Activated CD4-positive, alpha-beta T cell treated with anti-CD3 and anti-CD28 coated beads for 24 hours (primary cell): ENCODE measurements at regions not wholly inside any gene's neighbourhood (a gene's known extent, or its start where the extent isn't known, plus 50 kb on each side); places are given as distances from the start of the nearest gene placed in this dataset.
"Not testable (repeated sequence)": the region's sequence is repeated elsewhere in the genome, so short reads cannot be mapped to it uniquely, and the experiment has no call there.

Experiments used
- DNase-seq, 2 donors: peaks; one replicate each; pipeline ENCODE4 v3.0.0-alpha.2; 2020; ENCODE audit warnings: low read depth in 2 of 2

DNA sequence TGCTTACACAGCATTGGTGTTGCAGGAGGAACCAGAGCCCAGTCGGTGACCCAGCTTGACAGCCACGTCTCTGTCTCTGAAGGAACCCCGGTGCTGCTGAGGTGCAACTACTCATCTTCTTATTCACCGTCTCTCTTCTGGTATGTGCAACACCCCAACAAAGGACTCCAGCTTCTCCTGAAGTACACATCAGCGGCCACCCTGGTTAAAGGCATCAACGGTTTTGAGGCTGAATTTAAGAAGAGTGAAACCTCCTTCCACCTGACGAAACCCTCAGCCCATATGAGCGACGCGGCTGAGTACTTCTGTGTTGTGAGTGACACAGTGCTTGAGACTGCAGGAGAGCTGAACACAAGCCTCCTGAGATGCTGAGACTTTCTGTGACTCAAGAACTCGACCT lies 173.3 kb upstream of the OR4E1 start:
- DNase-seq, result not testable (repeated sequence)

DNA sequence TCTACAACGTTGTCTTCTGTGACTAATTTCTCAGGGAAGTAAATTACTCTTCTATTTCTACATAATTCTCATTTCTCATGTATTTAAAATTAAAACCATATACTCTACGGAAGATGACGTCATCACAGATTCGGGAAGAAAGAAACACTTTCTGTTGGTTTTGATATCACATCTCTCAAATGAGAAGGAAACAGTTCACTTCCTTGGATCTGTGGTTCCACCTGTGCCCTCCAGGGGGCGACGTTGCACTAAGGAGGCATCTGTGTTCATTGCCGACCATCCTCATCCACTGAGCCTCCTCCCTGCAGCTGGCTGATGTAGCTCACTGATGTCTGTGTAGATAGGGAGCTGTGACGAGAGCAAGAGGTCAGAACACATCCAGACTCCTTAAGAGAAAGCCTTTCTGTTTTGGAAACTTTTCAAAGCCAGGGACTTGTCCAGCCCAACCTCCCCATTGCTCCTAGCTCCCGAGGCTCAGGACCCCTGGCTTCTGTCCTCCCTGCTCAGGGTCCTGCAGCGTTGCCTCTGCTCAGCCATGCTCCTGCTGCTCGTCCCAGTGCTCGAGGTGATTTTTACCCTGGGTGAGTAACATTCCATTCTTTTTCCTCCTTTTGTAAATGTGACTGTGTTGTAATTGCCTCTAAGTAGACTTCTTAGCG lies 172.7 kb upstream of the OR4E1 start:
- peak; percentile 57 to 63 for DNase-seq

DNA sequence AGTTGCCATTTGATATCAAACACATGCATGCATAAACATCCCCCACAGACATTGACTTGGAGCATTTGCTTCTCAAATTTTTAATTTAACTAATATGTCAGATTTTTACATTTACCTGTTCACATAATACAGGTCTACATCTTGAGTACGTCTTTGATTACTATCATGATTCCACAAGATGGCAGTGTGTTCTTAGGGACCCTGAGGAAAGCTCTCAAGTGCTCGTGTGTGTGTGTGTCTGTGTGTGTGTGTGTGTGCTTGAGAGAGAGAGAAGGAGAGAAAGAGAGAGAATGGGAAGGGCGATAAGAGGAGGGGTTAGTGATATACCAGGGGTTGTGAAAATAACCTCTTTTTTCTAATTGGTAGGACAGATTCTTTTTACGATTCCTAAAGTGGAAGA lies 167.1 kb upstream of the OR4E1 start:
- DNase-seq, result no peak

DNA sequence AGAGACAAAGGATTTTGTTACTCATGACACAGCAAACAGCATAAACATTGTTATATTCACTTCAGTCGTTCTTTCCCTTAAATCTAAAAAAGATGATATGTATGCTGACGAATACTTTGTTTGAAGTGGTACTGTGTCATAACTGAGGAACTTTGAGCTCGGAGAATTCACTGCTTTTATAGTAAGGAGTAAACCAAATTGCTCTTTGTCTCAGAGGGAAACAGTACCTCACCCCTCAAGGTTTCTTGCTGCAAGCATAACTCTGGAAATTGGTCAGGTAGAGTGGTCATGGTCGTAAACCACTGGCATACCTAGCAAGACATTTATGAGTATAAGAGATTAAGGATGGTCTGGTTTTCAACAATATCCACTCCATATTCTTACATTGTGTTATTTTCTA lies 160.2 kb upstream of the OR4E1 start:
- DNase-seq, result no peak

DNA sequence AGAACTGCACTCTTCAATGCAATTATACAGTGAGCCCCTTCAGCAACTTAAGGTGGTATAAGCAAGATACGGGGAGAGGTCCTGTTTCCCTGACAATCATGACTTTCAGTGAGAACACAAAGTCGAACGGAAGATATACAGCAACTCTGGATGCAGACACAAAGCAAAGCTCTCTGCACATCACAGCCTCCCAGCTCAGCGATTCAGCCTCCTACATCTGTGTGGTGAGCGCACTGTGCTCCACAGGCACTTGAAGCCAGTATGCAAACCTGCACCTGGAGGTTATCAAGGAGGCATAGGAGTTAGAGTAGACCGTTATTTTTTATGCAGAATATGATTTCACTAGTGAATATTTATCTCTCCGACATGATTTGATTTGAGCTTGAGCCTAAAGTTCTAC lies 152.2 kb upstream of the OR4E1 start:
- no peak for DNase-seq

DNA sequence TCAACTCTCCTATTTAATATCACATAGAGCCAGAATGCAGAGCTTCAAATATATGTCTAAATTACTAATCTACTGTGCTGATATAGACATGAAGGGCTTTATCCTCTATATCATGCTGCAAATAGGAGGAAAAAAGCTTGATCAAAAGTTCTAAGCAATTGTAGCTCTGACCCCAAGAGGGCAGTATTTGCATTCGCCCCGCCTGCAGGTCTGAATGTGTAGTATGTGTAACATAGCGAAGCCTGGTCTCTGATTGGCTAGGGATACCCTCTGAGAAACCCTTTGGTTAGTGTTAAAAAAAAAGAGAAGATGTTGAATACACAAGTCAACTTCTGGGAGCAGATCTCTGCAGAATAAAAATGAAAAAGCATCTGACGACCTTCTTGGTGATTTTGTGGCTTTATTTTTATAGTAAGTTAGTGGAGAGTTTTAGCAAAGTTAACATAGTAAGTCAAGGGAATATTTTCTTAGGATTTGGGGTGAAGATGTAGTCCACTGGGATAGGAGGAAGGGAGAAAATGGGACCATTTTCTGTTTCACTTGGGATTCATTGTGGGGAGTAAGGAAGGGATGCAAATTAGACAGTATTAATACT lies 151.6 kb upstream of the OR4E1 start:
- DNase-seq, result no peak

DNA sequence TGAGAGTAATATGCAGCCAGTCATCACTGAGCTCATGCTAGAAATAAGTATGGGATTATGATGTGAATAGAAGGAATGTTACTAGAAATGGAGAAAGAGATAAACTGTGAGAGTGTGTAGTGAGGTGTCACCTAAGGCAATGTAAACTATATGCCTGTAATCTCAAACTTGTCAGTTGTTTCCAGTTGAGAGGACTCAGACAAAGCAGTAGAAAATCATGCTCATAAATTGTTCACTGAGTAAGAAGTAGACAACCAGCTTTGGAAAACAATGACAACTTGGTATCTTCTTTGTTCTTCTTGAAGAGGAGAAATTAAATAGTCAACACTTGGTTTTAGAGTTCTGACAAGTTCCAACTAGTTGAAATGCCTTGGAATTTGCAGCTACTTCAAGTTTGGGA lies 148.5 kb upstream of the OR4E1 start:
- DNase-seq, result no peak

DNA sequence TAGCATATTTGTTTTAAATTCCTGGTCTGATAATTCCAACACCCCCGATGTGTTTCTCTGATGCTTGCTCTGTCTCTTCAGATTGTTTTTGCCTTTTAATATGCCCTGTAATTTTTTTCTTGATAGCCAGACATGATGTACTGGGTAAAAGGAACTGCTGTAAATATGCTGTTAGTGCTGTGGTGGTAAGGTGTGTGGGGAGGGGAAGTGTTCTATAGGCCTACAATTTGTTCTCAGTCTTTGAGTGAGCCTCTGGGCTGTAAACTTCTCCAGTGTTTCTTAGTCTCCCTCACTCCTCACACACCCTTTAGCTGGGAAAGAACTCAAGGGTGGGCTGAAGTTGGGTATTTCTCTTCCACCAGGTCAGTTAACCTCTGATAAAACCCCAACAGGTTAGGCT lies 147.0 kb upstream of the OR4E1 start:
- no peak for DNase-seq

DNA sequence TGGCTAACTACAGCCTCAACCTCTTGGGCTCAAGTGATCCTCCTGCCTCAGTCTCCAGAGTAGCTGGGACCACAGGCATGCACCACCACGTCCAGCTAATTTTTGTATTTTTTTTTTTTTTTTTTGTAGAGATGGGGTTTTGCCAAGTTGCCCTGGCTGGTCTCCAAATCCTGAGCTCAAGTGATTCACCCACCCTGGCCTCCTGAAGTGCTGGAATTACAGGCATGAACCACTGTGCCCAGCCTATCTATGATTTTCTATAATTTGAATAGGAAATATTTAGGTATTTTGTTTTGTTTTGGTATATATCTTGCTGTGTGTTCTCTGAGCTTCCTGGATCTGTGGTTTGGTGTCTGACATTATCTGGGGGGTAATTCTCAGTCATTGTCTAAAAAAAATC lies 146.3 kb upstream of the OR4E1 start:
- DNase-seq, result not testable (repeated sequence)

DNA sequence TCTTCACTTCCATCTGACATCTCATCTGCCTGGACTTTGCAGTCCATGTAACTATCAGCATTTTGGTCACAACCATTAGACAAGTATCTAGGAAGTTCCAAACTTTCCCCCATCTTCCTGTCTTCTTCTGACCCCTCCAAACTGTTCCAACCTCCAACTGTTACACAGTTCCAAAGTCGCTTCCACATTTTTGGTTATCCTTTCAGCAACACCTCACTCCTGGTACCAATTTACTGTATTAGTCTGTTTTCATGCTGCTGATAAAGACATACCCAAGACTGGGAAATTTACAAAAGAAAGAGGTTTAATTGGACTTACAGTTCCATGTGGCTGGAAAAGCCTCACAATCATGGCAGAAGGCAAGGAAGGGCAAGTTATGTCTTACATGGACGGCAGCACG lies 143.4 kb upstream of the OR4E1 start:
- not testable (repeated sequence) for DNase-seq

DNA sequence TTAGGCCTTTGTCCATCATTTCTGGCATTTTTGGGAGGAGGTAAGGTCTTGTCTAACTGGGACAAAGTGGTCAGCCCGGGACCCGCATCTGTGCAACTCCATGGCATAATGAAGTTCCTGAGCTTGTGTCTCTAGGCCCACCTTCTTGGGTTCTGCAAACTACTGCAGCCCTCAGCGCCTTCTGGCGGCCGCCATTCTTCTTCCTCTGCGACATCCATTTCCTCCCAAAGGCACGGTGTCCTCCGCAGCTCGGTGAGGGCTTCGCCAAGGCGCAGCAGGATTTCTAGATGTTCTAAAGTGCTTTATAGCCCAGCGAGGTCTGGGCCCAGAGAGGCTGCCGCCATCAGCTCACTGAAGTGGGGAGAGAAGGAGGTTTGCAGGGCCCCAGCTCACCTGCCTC lies 134.4 kb upstream of the OR4E1 start:
- DNase-seq, result no peak

DNA sequence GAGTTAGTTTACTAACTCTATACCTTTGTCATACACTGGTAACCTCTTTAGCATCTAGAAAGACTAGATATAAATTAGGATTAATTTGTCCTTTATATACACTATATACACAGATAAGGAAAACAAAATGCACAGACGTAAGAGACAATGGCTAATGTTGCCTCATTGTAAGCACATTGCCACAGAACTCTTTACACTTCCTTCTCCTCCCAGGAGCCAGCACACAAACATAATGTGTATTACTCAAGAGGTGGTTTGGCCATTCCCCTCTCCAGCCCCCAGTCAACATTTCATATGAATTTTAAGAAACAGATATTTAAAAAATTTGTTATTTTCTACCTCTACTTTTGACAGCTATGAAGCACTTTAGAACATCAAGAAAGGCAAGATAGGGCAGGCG lies 131.4 kb upstream of the OR4E1 start:
- DNase-seq, result no peak

DNA sequence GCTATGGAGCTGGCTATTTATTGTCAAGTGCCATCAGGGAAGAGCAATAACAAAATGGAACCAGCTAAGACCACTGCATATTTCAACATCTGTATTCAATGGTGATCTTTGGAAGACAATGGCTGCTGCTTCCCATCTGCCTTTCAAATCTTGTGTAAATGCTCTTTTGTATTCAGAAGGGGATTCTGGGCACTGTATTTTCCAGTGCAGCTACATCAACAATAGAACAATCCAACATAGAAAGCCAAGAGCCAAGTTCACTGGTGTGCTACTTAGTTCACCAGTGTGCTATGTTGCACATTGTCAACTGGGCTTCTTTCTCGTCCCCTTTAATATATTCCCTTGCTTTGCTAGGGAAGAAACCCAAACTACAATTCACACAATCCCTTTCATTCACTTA lies 128.8 kb upstream of the OR4E1 start:
- no peak for DNase-seq

DNA sequence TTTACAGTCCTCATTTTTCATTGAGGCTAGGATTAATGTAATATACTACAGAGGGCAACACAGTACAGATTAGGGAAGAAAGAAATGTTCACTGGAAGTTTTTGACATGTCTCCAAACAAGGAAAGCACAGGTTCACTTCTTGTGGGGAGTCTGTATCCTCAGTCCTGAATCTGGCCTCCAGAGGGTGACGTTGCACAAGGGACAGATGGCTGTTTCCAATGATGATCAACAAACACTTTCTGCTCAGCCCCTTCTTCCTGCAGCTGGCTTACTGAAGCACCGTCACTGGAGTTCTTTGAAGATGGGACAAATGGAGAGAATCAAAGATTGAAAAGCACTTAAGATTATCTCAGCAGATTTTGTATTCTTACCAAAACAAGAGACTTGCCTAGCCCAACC lies 123.3 kb upstream of the OR4E1 start:
- no peak for DNase-seq

DNA sequence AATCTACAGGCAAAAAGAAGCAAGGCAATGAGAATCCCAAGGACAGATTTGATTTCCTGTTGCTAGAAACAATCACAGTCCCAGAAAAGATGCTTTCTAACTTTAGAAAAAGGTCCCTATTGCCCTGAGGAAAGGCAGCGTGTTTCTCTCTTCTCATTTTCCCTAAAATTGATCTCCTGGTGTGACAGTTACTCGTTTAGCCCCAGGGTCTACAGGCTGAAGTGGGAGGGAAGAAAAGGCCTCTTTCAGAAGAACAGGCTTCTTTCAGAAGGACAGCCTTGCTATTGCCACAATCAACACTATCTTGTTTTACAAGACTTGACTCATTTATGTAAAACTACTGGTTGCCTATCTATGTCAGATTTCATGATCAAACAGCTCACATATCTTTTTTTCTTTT lies 121.8 kb upstream of the OR4E1 start:
- no peak for DNase-seq

DNA sequence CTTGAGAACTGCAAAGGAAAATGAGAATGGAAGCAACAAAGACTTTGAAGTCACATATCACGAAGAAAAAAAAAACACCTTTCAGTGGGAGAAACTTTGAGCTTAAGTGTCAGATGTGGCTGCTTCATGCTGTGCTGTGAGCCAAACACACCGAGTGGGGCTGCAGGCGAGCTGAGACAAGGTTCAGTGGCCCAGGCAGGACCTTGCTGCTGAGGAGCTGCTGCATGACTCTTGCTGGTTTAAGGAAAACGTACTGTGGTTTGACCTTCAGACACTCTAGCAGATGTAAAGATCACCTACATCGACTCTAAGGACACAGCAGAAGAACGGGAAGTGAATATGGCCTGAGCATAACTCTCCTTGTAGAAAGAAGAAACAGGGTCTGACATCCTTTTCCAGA lies 118.1 kb upstream of the OR4E1 start:
- DNase-seq, result no peak

DNA sequence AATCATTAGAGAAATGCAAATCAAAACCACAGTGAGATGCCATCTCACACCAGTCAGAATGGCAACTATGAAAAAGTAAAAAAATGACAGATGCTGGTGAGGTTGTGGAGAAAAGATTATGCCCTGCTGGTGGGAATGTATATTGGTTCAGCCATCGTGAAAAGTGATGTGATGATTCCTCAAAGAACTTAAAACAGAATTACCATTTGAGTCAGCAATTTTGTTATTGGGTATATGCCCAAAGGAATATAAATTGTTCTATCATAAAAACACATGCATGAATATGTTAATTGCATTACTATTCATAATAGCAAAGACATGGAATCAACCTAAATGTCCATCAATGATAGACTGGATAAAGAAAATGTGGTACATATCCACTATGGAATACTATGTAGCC lies 115.1 kb upstream of the OR4E1 start:
- not testable (repeated sequence) for DNase-seq

DNA sequence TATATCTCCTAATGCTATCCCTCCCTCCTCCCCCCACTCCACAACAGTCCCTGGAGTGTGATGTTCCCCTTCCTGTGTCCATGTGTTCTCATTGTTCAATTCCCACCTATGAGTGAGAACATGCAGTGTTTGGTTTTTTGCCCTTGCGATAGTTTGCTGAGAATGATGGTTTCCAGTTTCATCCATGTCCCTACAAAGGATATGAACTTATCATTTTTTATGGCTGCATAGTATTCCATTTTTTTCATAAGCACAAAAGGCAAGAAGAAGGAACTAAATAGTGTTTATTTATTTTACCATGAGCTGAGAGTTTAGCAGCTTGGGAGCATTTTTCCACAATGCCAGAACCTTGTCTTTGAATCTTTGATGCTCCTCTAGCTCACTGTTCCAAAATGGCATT lies 113.6 kb upstream of the OR4E1 start:
- not testable (repeated sequence) for DNase-seq

DNA sequence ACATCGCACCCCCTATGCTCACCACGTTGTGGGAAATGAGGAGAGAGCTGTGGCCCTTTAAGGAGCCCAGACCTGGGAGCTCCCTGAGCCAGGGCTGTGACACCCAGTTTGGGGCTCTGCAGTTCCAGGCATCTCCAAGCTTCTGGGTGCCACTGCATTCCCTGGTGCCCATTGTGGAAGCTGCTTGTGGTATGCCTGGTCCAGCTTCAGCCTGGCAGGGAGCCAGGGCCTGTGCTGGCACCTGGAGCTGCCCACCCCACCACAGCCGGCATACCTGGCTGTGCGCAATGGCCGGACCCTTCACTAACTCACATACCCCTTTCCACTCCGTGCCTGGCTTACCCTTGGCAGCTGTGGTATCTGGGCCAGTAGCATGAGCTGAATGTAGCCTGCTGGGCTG lies 107.9 kb upstream of the OR4E1 start:
- DNase-seq, result no peak

DNA sequence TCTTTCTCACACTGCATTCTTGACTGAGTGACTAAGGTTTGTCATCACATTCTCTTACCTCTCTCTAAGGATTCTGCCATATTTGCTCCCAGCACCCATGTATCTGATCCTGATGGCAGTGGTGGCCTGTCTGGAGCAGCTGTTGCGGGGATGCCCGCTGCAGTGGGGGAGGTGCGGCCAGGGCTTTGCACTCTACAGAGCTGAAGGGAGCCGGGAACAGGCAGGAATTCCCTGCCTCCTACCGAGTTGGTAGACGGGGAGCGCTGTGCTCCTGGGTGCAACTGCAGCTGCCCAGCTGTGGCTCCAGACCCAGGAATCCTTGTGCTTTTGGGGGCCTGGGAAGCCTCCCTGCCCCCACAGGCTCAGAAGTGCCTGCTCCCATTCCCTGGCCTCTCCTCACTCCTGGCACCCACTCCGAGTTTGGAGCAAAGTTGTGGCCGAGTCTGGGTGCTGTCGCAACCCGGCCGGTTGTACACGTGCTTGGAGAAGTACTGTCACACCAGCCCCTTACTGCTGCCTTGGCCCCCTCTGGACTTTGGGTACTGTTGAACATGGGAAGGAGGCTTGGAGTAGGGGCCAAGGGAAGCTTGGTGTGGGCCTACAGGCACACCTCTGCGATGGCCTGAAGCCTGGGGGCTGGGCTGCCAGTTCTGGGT lies 106.9 kb upstream of the OR4E1 start:
- no peak for DNase-seq

DNA sequence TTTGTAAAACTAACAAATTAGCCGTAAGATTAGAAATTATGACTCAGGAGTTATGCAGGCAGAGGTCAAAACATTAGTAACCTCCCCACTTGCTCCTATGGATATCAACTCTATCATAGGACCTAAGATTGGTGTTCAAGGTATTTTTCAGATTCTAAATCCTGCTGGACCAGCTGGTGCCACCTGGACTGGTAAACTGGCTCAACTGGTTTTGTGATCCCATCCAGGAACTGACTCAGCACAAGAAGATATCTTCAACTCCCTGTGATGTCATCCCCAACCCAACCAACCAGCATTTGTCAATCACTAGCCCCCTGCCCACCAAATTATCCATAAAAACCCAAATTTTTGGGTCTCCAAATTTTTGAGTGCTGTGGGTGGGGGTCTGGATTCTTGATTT lies 98.1 kb upstream of the OR4E1 start:
- DNase-seq, result no peak

DNA sequence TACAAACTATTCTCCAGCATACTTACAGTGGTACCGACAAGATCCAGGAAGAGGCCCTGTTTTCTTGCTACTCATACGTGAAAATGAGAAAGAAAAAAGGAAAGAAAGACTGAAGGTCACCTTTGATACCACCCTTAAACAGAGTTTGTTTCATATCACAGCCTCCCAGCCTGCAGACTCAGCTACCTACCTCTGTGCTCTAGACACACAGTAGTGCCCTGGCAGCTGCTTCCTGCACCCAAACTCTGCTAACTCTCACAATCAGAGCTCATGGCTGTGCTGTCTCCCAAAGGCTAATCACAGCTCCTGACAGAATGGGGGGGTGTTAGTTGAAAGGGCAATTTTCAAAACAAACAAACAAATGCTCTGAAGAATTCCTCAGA lies 95.2 kb upstream of the OR4E1 start:
- no peak for DNase-seq

DNA sequence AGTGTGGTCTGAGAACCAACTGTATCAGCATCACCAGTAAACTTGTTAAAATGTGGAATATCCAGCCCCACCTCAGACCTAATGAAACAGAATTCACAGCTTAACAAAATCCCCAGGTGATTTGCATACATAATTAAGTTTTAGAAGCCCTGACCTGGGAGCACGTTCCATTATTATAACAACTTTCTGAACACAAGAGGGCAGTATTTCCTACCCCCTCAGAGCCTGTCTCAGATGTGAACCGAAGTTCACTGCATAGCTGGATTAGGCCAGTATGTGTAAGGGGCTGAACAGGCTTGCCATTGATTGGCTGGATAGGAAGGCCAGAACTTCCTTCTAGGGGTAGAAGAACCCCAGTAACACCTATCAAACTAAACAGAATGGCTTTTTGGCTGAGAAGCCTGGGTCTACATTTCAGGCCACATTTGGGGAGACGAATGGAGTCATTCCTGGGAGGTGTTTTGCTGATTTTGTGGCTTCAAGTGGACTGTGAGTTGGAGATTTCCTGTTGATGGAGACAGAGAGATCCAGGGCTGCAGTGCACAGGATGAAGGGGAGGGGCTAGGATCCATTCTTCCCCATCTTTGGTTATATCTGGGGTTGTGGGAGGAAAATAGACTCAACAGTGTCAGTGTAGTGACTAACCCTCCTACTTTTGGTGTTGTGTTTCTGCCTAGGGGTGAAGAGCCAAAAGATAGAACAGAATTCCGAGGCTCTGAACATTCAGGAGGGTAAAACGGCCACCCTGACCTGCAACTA lies 94.7 kb upstream of the OR4E1 start:
- no peak for DNase-seq
